ENCODE measurements at regions not wholly inside any gene's neighbourhood (a gene's known extent, or its start where the extent isn't known, plus 50 kb on each side); places are given as distances from the start of the nearest gene placed in this dataset.

DNA sequence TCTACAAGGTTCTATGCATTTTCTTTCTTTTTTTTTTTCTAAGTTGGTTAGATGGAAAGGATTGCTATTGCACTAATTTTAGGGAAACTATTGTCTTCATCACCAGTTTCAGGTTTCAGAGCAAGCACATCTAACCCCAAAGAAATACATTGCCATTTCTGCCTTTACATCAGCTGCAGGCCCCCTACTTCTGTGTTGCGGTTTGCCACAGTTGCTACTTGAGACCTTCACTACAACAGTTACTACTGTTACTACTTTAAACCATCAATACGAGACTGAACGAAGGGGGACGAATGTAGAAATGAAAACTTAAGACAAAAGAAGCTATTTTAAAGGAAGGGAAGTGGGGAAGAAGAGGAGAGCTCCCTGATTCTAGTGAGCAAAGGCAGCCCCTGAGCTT, 256.7 kb upstream of the LCORL start:
- TF ChIP-seq POLR2A (IDR thresholded peaks at IDR 0.05; ENCODE audit: low read length): no peak
- no peak for TF ChIP-seq GATA1 (IDR thresholded peaks at IDR 0.05; ENCODE audit: low read depth, low read length)

Measured in erythroblast (primary cell).